NB4 (cell line): ENCODE measurements at regions not wholly inside any gene's neighbourhood (a gene's known extent, or its start where the extent isn't known, plus 50 kb on each side); places are given as distances from the start of the nearest gene placed in this dataset.

Experiments
- DNase-seq: peaks from one replicate; pipeline ENCODE4 v3.0.0; 2010; ENCODE audit warnings: low read depth
- H3K4me3 ChIP-seq: one replicate; pipeline ENCODE4 v1.5.1; 2011; ENCODE audit warnings: mild to moderate bottlenecking, low read depth, low read length, moderate library complexity
- MAX ChIP-seq: IDR thresholded peaks from 2 replicates; pipeline ENCODE4 v1.6.1; 2011; ENCODE audit warnings: low read depth, low read length
- MYC ChIP-seq: IDR thresholded peaks from 2 replicates; pipeline ENCODE4 v1.6.1; 2011; ENCODE audit warnings: low read depth, low read length
- POLR2A ChIP-seq: IDR thresholded peaks from 2 replicates; pipeline ENCODE4 v1.6.1; 2011; ENCODE audit warnings: mild to moderate bottlenecking; ENCODE audit not compliant: insufficient read length; ENCODE audit errors: extremely low read depth
- TF ChIP-seq, protein P1 (sequence below): IDR thresholded peaks from one replicate; pipeline ENCODE4 v1.5.1; 2012; ENCODE audit warnings: low read depth, low read length

- no peak overlapping the region for H3K4me3 ChIP-seq
- no peak for DNase-seq
- TF ChIP-seq, protein P1, sequence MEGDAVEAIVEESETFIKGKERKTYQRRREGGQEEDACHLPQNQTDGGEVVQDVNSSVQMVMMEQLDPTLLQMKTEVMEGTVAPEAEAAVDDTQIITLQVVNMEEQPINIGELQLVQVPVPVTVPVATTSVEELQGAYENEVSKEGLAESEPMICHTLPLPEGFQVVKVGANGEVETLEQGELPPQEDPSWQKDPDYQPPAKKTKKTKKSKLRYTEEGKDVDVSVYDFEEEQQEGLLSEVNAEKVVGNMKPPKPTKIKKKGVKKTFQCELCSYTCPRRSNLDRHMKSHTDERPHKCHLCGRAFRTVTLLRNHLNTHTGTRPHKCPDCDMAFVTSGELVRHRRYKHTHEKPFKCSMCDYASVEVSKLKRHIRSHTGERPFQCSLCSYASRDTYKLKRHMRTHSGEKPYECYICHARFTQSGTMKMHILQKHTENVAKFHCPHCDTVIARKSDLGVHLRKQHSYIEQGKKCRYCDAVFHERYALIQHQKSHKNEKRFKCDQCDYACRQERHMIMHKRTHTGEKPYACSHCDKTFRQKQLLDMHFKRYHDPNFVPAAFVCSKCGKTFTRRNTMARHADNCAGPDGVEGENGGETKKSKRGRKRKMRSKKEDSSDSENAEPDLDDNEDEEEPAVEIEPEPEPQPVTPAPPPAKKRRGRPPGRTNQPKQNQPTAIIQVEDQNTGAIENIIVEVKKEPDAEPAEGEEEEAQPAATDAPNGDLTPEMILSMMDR: no peak
- TF ChIP-seq MYC: no peak
- no peak for TF ChIP-seq MAX
- TF ChIP-seq POLR2A: no peak
These were observed 147.3 kb upstream of the KAZN start for GRCh38 chr1:14451217-14451616.

- no peak for DNase-seq
- no peak overlapping the region for H3K4me3 ChIP-seq
- TF ChIP-seq MAX (no peak), MYC (no peak), POLR2A (no peak)
- TF ChIP-seq, protein P1: no peak
These were observed 145.9 kb upstream of the KAZN start for GRCh38 chr1:14452551-14452950.

DNA sequence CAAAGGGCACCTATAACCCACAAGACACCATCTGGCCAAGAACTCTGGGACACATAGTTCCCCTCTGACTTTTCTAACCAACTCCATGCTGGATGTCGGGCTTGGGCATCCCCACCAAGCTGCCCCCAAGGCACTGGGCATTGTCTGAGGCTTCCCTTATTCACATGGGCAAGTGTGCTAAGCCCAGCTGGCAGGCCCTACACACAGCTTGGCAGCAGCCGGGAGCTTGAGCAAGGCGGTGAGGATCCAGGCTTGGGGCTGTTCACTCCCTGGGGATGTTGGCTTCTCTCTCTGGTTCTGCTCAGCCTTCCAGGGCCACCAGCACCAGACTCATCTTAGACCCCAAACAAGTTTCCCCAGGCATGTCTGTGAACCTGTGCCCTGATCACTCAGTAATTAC, 138.3 kb upstream of the KAZN start:
- H3K4me3 ChIP-seq: no peak overlapping the region
- TF ChIP-seq, protein P1: no peak
- TF ChIP-seq MAX (no peak), MYC (no peak)
- DNase-seq: no peak

DNA sequence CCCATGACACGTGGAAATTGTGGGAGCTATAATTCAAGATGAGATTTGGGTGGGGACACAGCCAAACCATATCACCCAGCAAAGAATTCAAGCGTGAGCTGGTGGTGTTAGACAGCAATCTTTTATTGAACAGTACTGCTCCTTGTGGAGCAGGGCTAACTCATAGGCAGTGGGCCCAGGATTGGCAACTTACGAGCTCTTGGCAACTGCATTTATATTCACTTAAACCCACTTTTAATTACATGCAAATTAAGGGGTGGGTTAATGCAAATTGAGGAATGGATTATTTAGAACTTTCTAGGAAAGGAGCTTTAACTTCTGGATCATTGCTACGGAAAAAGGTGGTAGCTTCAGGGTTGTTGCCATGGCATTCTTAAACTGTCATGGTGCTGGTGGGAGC, 135.6 kb upstream of the KAZN start:
- TF ChIP-seq, protein P1: no peak
- DNase-seq: no peak
- H3K4me3 ChIP-seq: no peak overlapping the region

GRCh38 chr1:14466006-14466405, 132.5 kb upstream of the KAZN start:
- DNase-seq: no peak
- TF ChIP-seq MYC (no peak), MAX (no peak), POLR2A (no peak)
- TF ChIP-seq, protein P1: no peak
- no peak overlapping the region for H3K4me3 ChIP-seq

DNA sequence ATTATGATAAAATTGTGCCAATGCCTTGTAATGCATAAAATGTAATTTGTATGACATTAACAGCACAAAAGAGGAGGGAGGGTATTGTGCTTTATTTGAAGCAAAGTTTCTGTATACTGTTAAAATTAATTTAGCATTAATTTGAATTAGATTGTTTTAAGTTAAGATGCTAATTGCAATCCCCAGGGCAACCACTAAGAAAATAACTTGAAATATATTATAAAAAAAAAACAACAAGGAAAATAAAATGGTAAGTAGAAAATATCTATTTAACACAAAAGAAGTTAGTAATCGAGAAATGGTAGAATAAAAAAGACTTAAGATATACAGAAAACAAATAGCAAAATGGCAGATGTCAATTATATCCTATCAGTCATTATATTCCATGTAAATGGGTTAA, 131.4 kb upstream of the KAZN start:
- TF ChIP-seq, protein P1: no peak
- TF ChIP-seq MYC (no peak), POLR2A (no peak)
- H3K4me3 ChIP-seq: no peak overlapping the region
- no peak for DNase-seq
